Glomerular visceral epithelial cell (primary cell): ENCODE measurements at regions not wholly inside any gene's neighbourhood (a gene's known extent, or its start where the extent isn't known, plus 50 kb on each side); places are given as distances from the start of the nearest gene placed in this dataset.
A peak's percentile ranks its signal among the peaks of the same experiment; 100 is the strongest.

Source experiments
- DNase-seq: peaks from one replicate; pipeline ENCODE4 v3.0.0-alpha.2; 2016; ENCODE audit errors: extremely low spot score

GRCh38 chr20:7624886-7625285 lies 315.4 kb downstream of the HAO1 start:
- no peak for DNase-seq

DNA sequence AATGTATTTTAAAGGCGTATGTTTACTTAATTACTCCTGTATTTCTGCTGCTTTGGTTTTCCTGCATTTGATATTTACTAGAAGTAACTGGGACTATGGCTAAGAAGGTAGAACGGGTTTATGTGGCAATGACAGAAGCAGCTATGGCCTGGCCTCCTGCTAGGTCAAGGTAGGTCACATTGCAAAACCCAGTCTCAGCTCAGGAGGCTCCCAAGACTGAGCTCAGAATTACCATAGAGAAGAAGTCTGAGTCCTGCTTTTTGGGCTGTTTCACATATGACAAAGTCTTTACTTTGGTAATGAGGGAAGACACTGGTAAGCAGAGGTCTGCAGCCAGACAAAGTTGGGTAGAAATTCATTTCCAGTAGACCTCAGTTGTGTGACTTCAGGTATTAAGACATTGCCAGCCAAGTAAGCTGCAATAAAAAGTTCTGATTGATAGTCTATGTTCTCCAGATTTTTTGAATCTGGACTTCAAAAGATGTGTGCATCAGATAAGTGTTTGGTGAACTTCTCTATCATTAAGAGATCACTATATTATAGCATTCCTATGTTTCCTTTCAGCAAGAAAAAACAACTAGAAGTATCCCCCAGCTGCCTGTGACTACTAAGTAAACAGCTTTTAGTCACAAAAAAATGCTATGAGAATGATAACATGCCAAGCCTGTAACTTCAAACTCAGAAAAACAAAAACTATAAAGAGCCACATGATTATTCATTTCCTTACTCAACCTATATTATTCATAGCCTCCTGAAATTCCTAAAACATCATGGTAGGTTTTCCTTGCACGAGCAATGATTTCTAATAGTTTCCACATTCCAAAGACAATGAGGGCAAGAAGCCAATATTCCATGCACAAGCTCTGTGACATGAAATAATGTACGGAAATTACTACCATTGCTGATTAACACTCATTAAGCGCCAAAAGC lies 312.3 kb downstream of the HAO1 start:
- no peak for DNase-seq

DNA sequence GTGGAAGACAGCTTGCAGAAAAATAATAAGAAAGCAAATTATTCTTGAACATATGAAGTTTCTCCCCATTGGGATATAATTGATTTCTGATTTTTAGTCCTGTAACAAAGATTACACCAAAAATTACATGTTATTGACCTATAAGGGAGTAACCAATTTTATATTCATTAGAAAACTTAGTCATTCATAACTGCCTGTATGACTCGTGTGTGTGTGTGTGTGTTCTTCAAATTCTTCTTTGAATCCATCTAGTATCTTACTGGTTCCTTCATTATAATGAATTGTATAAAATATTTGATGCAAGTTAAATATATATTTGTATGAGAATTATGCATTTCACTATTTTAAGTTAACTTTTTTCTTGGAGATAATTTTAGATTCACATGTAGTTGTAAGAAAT lies 310.4 kb downstream of the HAO1 start:
- no peak for DNase-seq

- DNase-seq = no peak
These were observed 303.1 kb downstream of the HAO1 start for GRCh38 chr20:7637184-7637583.

- no peak for DNase-seq
These were observed 290.0 kb downstream of the HAO1 start for GRCh38 chr20:7650086-7650879.

- no peak for DNase-seq
These were observed 286.0 kb downstream of the HAO1 start for GRCh38 chr20:7654231-7654630.

- no peak for DNase-seq
These were observed 283.4 kb downstream of the HAO1 start for GRCh38 chr20:7656687-7657467.

GRCh38 chr20:7657569-7657968 lies 282.7 kb downstream of the HAO1 start:
- no peak for DNase-seq

GRCh38 chr20:7660165-7660564 lies 280.1 kb downstream of the HAO1 start:
- no peak for DNase-seq

DNA sequence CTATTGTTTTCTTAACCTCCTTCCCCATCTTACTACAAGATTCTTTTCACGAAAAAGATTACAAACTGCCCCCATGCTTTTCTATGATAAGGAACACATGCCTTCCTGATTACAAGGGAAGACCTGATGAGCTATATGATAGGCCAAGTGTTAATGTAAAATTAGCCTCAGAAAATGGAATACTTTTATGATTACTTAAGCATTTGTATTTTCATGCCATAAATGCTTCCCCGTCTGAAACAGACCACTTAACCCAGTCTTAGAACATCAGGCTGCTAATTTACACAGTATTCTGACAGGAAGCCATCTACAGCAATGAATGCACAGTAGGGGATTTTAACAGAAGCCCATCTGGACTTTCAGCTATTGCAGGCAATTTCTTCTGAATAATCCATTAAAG lies 274.9 kb downstream of the HAO1 start:
- DNase-seq = no peak

DNA sequence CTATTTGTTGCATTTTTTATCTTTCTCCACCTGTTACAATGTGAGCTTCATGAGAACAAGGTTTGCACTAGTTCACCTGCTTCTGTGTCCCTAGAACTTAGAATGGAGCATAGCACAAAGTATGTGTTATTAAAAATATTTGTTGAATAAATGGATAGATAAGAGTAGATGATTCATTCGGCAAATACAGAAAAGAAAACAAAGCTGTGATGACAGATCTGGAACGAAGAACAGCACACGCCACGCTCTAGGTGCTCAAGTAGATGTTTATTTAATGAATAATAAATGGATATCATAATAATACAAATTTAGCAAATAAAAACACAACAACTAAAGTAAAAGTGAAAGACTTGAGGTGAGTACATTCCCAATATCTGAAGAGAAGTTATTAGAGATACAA lies 273.1 kb downstream of the HAO1 start:
- DNase-seq = no peak

- DNase-seq = no peak
These were observed 267.7 kb downstream of the HAO1 start for GRCh38 chr20:7672571-7672970.

- no peak for DNase-seq
These were observed 266.4 kb downstream of the HAO1 start for GRCh38 chr20:7673841-7674240.

DNA sequence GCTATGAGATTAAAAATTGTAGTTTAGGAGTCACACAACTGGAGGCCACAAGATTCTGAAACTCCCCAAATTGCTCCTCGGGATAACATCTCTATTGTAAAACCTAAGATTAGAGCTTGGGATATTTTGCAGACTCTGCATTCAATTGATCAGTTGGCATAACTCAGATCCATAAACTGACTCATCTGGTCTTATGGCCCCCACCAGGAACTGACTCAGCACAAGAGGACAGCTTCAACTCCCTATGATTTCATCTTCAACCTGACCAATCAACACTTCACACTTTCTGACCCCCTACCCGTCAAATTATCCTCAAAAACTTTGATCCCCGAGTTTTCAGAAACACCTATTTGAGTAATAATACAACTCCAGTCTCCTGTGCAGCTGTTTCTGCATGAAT lies 257.3 kb downstream of the HAO1 start:
- DNase-seq = no peak

DNA sequence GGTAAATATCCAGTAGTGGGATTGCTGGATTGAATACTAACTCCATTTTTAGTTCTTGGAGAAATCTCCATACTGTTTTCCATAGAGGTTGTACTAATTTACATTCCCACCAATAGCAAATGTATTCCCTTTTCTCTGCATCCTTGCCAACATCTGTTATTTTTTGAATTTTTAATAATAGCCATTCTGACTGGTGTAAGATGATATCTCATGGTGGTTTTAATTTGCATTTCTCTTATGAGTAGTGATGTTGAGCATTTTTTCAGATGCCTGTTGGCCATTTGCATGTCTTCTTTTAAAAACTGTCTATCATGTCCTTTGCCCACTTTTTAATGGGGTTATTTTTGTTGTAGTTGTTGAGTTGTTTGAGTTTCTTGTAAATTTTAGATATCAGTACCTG lies 253.2 kb downstream of the HAO1 start:
- no peak for DNase-seq

DNA sequence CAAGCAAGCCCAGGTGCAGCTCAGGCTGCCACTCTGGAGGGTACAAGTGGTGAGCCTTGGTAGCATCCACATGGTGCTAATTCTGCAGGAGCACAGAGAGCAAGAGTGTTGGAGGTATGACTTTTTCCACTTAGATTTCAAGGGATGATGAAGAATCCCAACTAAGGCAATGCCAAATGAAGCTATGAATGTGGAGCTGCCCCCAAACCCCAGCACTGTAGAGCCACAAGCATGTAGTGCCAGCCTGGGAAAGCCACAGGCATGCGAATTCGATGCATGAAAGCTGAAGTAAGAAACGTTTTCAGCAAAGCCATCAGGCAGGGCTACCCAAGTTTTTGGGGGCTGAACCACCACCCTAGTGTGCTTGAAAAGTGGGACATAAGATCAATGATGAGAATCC lies 251.1 kb downstream of the HAO1 start:
- DNase-seq = no peak

DNA sequence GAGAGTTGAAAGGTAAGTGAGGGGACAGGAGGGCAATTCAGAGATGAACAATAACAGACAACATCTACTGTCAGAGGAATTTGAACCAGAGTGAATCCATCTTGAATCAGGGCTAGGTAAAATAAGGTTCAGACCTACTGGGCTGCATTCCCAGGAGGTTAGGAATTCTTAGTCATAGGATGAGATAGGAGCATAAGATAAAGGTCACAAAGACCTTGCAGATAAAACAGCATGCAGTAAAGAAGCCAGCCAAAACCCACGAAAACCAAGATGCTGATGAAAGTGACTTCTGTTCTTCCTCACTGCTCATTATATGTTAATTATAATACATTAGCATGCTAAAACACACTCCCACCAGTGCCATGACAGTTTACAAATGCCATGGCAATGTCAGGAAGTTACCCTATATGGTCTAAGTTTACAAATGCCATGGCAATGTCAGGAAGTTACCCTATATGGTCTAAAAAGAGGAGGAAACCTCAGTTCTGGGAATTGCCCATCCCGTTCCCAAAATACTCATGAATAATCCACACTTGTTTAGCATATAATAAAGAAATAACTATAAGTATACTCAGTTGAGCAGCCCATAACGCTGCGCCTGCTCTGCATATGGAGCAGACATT lies 248.5 kb downstream of the HAO1 start:
- no peak for DNase-seq

- no peak for DNase-seq
These were observed 247.8 kb downstream of the HAO1 start for GRCh38 chr20:7692478-7692877.

GRCh38 chr20:7693761-7694160 lies 246.5 kb downstream of the HAO1 start:
- no peak for DNase-seq

DNA sequence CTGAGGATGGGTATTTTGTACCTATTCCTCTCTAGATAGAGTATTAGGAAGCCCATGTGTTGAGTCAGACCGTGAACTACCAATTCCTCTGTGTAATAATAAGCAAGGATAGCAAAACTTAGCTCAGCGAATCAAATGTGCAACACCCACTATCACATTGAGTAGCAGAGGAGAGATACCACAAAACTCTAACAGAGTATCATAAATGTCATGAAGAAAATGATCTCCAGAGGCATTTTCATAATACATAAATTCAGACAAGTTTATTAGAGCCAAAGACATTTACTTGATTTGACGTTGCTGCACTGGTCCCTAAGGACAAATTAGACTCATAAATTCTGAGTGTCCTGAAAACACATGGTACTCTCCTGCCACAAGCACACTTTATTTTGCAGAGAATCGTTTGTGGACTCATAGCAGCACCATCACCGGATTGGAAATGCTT lies 245.2 kb downstream of the HAO1 start:
- DNase-seq = no peak

DNA sequence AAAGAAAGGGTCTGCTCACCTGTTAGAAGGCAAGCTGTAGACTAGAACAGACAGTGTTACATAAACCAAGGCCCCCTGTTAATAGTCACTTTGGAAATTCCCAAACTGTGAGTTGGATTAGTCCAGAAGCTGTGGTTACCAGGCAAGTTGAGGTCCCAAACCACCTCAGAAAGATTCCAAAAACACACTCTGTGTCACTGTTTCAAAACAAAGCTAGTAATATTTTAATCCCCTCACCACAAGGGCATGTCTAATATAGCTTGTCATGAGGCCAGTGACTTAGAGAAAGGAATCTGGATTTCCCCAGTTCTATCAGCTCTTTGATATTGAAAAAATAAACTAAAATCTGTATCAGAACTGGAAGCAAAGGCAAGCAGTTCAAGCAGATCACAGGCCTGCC lies 244.6 kb downstream of the HAO1 start:
- peak; percentile 76 for DNase-seq

DNA sequence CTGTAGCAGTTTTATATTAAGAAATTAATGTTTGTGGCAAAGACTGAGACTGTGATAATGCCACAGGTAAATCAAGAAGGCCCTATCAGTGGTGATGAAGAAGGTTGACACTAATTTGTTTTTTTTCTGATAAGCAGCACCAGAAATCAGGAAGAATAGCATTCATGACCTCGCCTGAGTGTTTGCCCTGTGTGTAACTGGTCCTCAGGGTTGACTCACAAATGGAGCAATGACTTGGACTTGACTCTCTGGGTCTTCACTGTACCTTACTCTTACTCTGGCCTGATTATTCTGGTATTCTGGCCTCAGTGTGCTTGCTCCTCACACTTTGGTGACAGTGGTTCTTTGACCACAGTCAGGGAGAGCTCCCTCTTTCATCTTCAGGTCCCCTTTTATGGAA lies 243.9 kb downstream of the HAO1 start:
- no peak for DNase-seq
